GM12878 (cell line): ENCODE measurements at regions not wholly inside any gene's neighbourhood (a gene's known extent, or its start where the extent isn't known, plus 50 kb on each side); places are given as distances from the start of the nearest gene placed in this dataset.
A peak's percentile ranks its signal among the peaks of the same experiment; 100 is the strongest.

Experiments used
- ATAC-seq: fragments of 200-7000 bp; cut with Tn5 transposase; 3 replicates; pipeline ENCODE4 v1.9.1; 2020; ENCODE audit warnings: mild to moderate bottlenecking, moderate library complexity
- BruUV-seq: library from RNA; stranded (reverse); fragments of 400-500 nt; replicated peaks from 2 replicates; lab custom pipeline; 2021; lab: Mats Ljungman, UMichigan
- CTCF ChIA-PET: fragments of 300-600 bp; sonication (Branson Sonifier 250); formaldehyde crosslinking; extraction: SDS; loops from one replicate; lab custom pipeline; 2021; ENCODE audit warnings: inconsistent platforms; lab: Yijun Ruan, JAX
- POLR2A ChIA-PET: fragments of 350-600 bp; formaldehyde crosslinking; extraction: SDS; loops from one replicate; lab custom pipeline; 2021; ENCODE audit warnings: inconsistent platforms; lab: Charles Lee
- RAD21 ChIA-PET: fragments of 300-600 bp; sonication (Branson Sonifier 250); formaldehyde crosslinking; loops from one replicate; lab custom pipeline; 2023; ENCODE audit warnings: antibody characterized with exemption; ENCODE audit not compliant: unreplicated experiment; lab: Charles Lee
- SMC1A ChIA-PET: fragments of 300-600 bp; sonication (Branson Sonifier 250); formaldehyde crosslinking; loops from one replicate; lab custom pipeline; 2023; ENCODE audit not compliant: unreplicated experiment, uncharacterized antibody; lab: Charles Lee
- DNase-seq: peaks from one replicate; pipeline ENCODE4 v3.0.0-alpha.2; 2011; ENCODE audit warnings: low read depth, low spot score
- FAIRE-seq: peaks from 3 replicates; lab custom pipeline; 2011; peaks lifted over from hg19 to GRCh38; lab: Jason Lieb, UNC
- H2AFZ ChIP-seq: 2 replicates; pipeline ENCODE4 v1.6.0; 2011; ENCODE audit warnings: low read depth, low read length, control low read depth; ENCODE audit not compliant: control insufficient read depth
- H3K27ac ChIP-seq: 2 replicates; pipeline ENCODE4 v1.5.1; 2011; ENCODE audit warnings: control low read depth; ENCODE audit not compliant: control insufficient read depth, insufficient read depth
- H3K27me3 ChIP-seq, 2 experiments: replicated peaks in 1 of 2; 2 replicates each; pipeline versions ENCODE4 v1.6.0 to v1.6.1; 2011; ENCODE audit warnings: low read length in 1 of 2; ENCODE audit not compliant: control insufficient read depth in 2 of 2, insufficient read depth in 2 of 2
- H3K36me3 ChIP-seq, 2 experiments: 2 replicates each; pipeline ENCODE4 v1.5.1; 2011; ENCODE audit warnings: low read length in 1 of 2; ENCODE audit not compliant: control insufficient read depth in 2 of 2, insufficient read depth in 2 of 2
- H3K4me1 ChIP-seq: 2 replicates; pipeline ENCODE4 v1.6.1; 2011; ENCODE audit warnings: mild to moderate bottlenecking, low read length, moderate library complexity, mixed read lengths; ENCODE audit not compliant: control insufficient read depth, insufficient read depth
- H3K4me2 ChIP-seq: 2 replicates; pipeline ENCODE4 v1.6.0; 2011; ENCODE audit warnings: control low read depth; ENCODE audit not compliant: control insufficient read depth, insufficient read depth
- H3K4me3 ChIP-seq: fragments of 200-600 bp; sonication (generic); 2 replicates; pipeline ENCODE4 v1.5.1; 2016
- H3K79me2 ChIP-seq: 2 replicates; pipeline ENCODE4 v1.6.0; 2011; ENCODE audit warnings: low read length; ENCODE audit not compliant: control insufficient read depth, insufficient read depth
- H3K9ac ChIP-seq: 2 replicates; pipeline ENCODE4 v1.8.0; 2011; ENCODE audit warnings: low read length, control low read depth, mixed read lengths; ENCODE audit not compliant: control insufficient read depth, insufficient read depth
- H3K9me3 ChIP-seq: replicated peaks from 3 replicates; pipeline ENCODE4 v1.5.1; 2011; ENCODE audit warnings: mild to moderate bottlenecking, low read length; ENCODE audit not compliant: control insufficient read depth, insufficient read depth
- H4K20me1 ChIP-seq: 2 replicates; pipeline ENCODE4 v1.6.0; 2011; ENCODE audit not compliant: control insufficient read depth, insufficient read depth
- ATF2 ChIP-seq: IDR thresholded peaks from 2 replicates; pipeline ENCODE4 v1.6.1; 2012; ENCODE audit warnings: low read length, inconsistent platforms
- CEBPZ ChIP-seq: fragments of 150-350 bp; IDR thresholded peaks from 2 replicates; pipeline ENCODE4 v1.6.1; 2016; ENCODE audit warnings: low read depth, low read length
- ELK1 ChIP-seq: IDR thresholded peaks from 2 replicates; pipeline ENCODE4 v1.6.1; 2012; ENCODE audit warnings: low read depth, low read length, improper control_type of control experiment
- LARP7 ChIP-seq: fragments of 450-650 bp; IDR thresholded peaks from 2 replicates; pipeline ENCODE4 v1.6.1; 2017; ENCODE audit warnings: mild to moderate bottlenecking
- MLLT1 ChIP-seq: fragments of 450-650 bp; IDR thresholded peaks from 2 replicates; pipeline ENCODE4 v1.6.1; 2016; ENCODE audit warnings: mild to moderate bottlenecking
- PKNOX1 ChIP-seq: fragments of 450-650 bp; IDR thresholded peaks from 2 replicates; pipeline ENCODE4 v1.6.1; 2016; ENCODE audit warnings: mild to moderate bottlenecking
- RBBP5 ChIP-seq: fragments of 200-600 bp; sonication (generic); conservative IDR thresholded peaks from 2 replicates; pipeline ENCODE4 v1.6.1; 2016
- RUNX3 ChIP-seq: IDR thresholded peaks from 2 replicates; pipeline ENCODE4 v1.6.1; 2012; ENCODE audit warnings: low read length, inconsistent platforms
- SPI1 ChIP-seq: IDR thresholded peaks from 2 replicates; pipeline ENCODE4 v1.6.1; 2011; ENCODE audit warnings: low read depth, mild to moderate bottlenecking, low read length, moderate library complexity, borderline replicate concordance; ENCODE audit not compliant: insufficient read depth
- TCF12 ChIP-seq: IDR thresholded peaks from 2 replicates; pipeline ENCODE4 v1.6.1; 2011; ENCODE audit warnings: low read depth, mild to moderate bottlenecking, low read length
- TCF3 ChIP-seq: IDR thresholded peaks from 2 replicates; pipeline ENCODE4 v1.6.1; 2012; ENCODE audit warnings: low read depth, mild to moderate bottlenecking, low read length, borderline replicate concordance; ENCODE audit not compliant: insufficient read depth
- USF2 ChIP-seq: IDR thresholded peaks from 2 replicates; pipeline ENCODE4 v1.6.1; 2011; ENCODE audit warnings: low read depth, low read length, improper control_type of control experiment, borderline replicate concordance
- ZNF274 ChIP-seq: IDR thresholded peaks from one replicate; pipeline ENCODE4 v1.8.0; 2011; ENCODE audit not compliant: insufficient read length, insufficient read depth
- ZNF622 ChIP-seq: fragments of 450-650 bp; IDR thresholded peaks from 2 replicates; pipeline ENCODE4 v1.6.1; 2017; ENCODE audit warnings: mild to moderate bottlenecking, inconsistent platforms
- WGBS: methylation state at CpG from one replicate; pipeline ENCODE4 v1.1.6; 2016; ENCODE audit warnings: low lambda C conversion rate; ENCODE audit not compliant: insufficient replicate concordance, insufficient coverage; ENCODE audit errors: missing lambda C conversion rate; 5-methylcytosine and 5-hydroxymethylcytosine counted together
- in situ Hi-C: fragments of 300-500 bp; cut with MboI; formaldehyde crosslinking; loops from 9 replicates; pipeline ENCODE4 v1.14.3; 2018; ENCODE audit warnings: mixed read lengths
- intact Hi-C: fragments of 100-400 bp; cut with micrococcal nuclease; formaldehyde crosslinking; loops from one replicate; pipeline ENCODE4 v1.14.2; 2022; ENCODE audit not compliant: unreplicated experiment

GRCh38 chr13:23950736-23951510, 53.6 kb upstream of the C1QTNF9B start:
- H3K27ac ChIP-seq, result no peak overlapping the region
- no peak overlapping the region for H3K4me3 ChIP-seq
- no peak overlapping the region for H3K9ac ChIP-seq
- no peak overlapping the region for H3K4me2 ChIP-seq
- ChIA-PET SMC1A (no interaction called here), POLR2A (no interaction called here), CTCF (interaction anchor here (2.2 kb wide), 1 partner anchor 9 kb away, joined by 14 read pairs; no protein-coding TSS in a partner anchor), RAD21 (no interaction called here)
- ATAC-seq (0 out of 3 replicates have a peak, but pooled peaks have one; percentile 22), FAIRE-seq (no peak), DNase-seq (no peak)
- no peaks in the 10 kb centered on the region; the same call in 2 of the 3 replicates for H3K9me3 ChIP-seq
- intact Hi-C loops, result no loop called here
- 29% methylated on average over 10 of the region's 10 CpGs for WGBS
- H3K4me1 ChIP-seq, result no peaks in the 10 kb centered on the region
- no peaks in the 10 kb centered on the region for H4K20me1 ChIP-seq
- no TSS peak for BruUV-seq
- no peaks in the 10 kb centered on the region; a peak in 1 of 4 replicates for H3K27me3 ChIP-seq
- H3K79me2 ChIP-seq, result no peaks in the 10 kb centered on the region
- in situ Hi-C loops, result no loop called here
- no peaks in the 10 kb centered on the region for H3K36me3 ChIP-seq
- H2AFZ ChIP-seq, result no peak overlapping the region
- TF ChIP-seq CEBPZ (no peak), RBBP5 (no peak), USF2 (no peak), SPI1 (no peak), MLLT1 (no peak), ATF2 (no peak), ELK1 (no peak), RUNX3 (no peak), ZNF274 (no peak), LARP7 (no peak), TCF12 (no peak), TCF3 (no peak), ZNF622 (no peak), PKNOX1 (no peak)
